MG63 (cell line): ENCODE measurements at regions not wholly inside any gene's neighbourhood (a gene's known extent, or its start where the extent isn't known, plus 50 kb on each side); places are given as distances from the start of the nearest gene placed in this dataset.

Experiments used
- DNase-seq: peaks from one replicate; pipeline ENCODE4 v3.0.0-alpha.2; 2020
- H3K27me3 ChIP-seq: fragments of 250-450 bp; sonication (Bioruptor Pico); 2 replicates; pipeline ENCODE4 v1.5.1; 2020; ENCODE audit warnings: mild to moderate bottlenecking, moderate library complexity
- H3K36me3 ChIP-seq: fragments of 250-450 bp; sonication (Bioruptor Pico); 2 replicates; pipeline ENCODE4 v1.5.1; 2020; ENCODE audit warnings: mild to moderate bottlenecking, moderate library complexity
- H3K4me3 ChIP-seq: fragments of 250-450 bp; sonication (Bioruptor Pico); 2 replicates; pipeline ENCODE4 v1.5.1; 2020; ENCODE audit warnings: mild to moderate bottlenecking, moderate library complexity
- H3K9me3 ChIP-seq: fragments of 250-450 bp; sonication (Bioruptor Pico); 2 replicates; pipeline ENCODE4 v1.5.1; 2020; ENCODE audit warnings: mild to moderate bottlenecking, moderate library complexity

- Histone ChIP-seq H3K9me3 (peaks cover 12% of the 10 kb centered on the region), H3K27me3 (no peaks in the 10 kb centered on the region), H3K36me3 (no peaks in the 10 kb centered on the region), H3K4me3 (no peak overlapping the region)
- no peak for DNase-seq
These were observed 506.9 kb downstream of the ZNF608 start for GRCh38 chr5:124239572-124239971.

GRCh38 chr5:124238350-124238749, 508.1 kb downstream of the ZNF608 start:
- Histone ChIP-seq H3K9me3 (peaks cover 12% of the 10 kb centered on the region), H3K36me3 (no peaks in the 10 kb centered on the region), H3K27me3 (no peaks in the 10 kb centered on the region), H3K4me3 (no peak overlapping the region)
- DNase-seq: no peak

GRCh38 chr5:124237206-124237695, 509.2 kb downstream of the ZNF608 start:
- peaks cover 12% of the 10 kb centered on the region for H3K9me3 ChIP-seq
- DNase-seq: no peak
- no peaks in the 10 kb centered on the region for H3K36me3 ChIP-seq
- H3K4me3 ChIP-seq: no peak overlapping the region
- no peaks in the 10 kb centered on the region for H3K27me3 ChIP-seq

- peaks cover 12% of the 10 kb centered on the region for H3K9me3 ChIP-seq
- no peaks in the 10 kb centered on the region for H3K36me3 ChIP-seq
- no peak for DNase-seq
- H3K27me3 ChIP-seq: no peaks in the 10 kb centered on the region
- no peak overlapping the region for H3K4me3 ChIP-seq
These were observed 509.9 kb downstream of the ZNF608 start for GRCh38 chr5:124236361-124237205.

GRCh38 chr5:124235576-124235975, 510.9 kb downstream of the ZNF608 start:
- H3K36me3 ChIP-seq: no peaks in the 10 kb centered on the region
- H3K4me3 ChIP-seq: no peak overlapping the region
- H3K27me3 ChIP-seq: no peaks in the 10 kb centered on the region
- H3K9me3 ChIP-seq: peaks cover 12% of the 10 kb centered on the region
- no peak for DNase-seq

GRCh38 chr5:124234770-124235562, 511.5 kb downstream of the ZNF608 start:
- Histone ChIP-seq H3K4me3 (no peak overlapping the region), H3K27me3 (no peaks in the 10 kb centered on the region), H3K9me3 (peaks cover 7% of the 10 kb centered on the region), H3K36me3 (no peaks in the 10 kb centered on the region)
- no peak for DNase-seq

GRCh38 chr5:124234022-124234769, 512.2 kb downstream of the ZNF608 start:
- Histone ChIP-seq H3K9me3 (peaks cover 1% of the 10 kb centered on the region), H3K36me3 (no peaks in the 10 kb centered on the region), H3K4me3 (no peak overlapping the region), H3K27me3 (no peaks in the 10 kb centered on the region)
- DNase-seq: no peak

GRCh38 chr5:124232515-124232914, 513.9 kb downstream of the ZNF608 start:
- Histone ChIP-seq H3K9me3 (no peaks in the 10 kb centered on the region), H3K27me3 (no peaks in the 10 kb centered on the region), H3K36me3 (no peaks in the 10 kb centered on the region), H3K4me3 (no peak overlapping the region)
- DNase-seq: no peak

GRCh38 chr5:124231802-124232201, 514.6 kb downstream of the ZNF608 start:
- no peak for DNase-seq
- H3K9me3 ChIP-seq: no peaks in the 10 kb centered on the region
- H3K36me3 ChIP-seq: no peaks in the 10 kb centered on the region
- no peaks in the 10 kb centered on the region for H3K27me3 ChIP-seq
- no peak overlapping the region for H3K4me3 ChIP-seq

GRCh38 chr5:124231230-124231629, 515.2 kb downstream of the ZNF608 start:
- DNase-seq: no peak
- H3K36me3 ChIP-seq: no peaks in the 10 kb centered on the region
- H3K27me3 ChIP-seq: no peaks in the 10 kb centered on the region
- no peak overlapping the region for H3K4me3 ChIP-seq
- no peaks in the 10 kb centered on the region for H3K9me3 ChIP-seq

- H3K9me3 ChIP-seq: no peaks in the 10 kb centered on the region
- H3K4me3 ChIP-seq: no peak overlapping the region
- H3K27me3 ChIP-seq: no peaks in the 10 kb centered on the region
- H3K36me3 ChIP-seq: no peaks in the 10 kb centered on the region
- no peak for DNase-seq
These were observed 516.0 kb downstream of the ZNF608 start for GRCh38 chr5:124230456-124230855.

- no peak for DNase-seq
- H3K4me3 ChIP-seq: no peak overlapping the region
- no peaks in the 10 kb centered on the region for H3K36me3 ChIP-seq
- H3K9me3 ChIP-seq: no peaks in the 10 kb centered on the region
- H3K27me3 ChIP-seq: no peaks in the 10 kb centered on the region
These were observed 517.1 kb downstream of the ZNF608 start for GRCh38 chr5:124229352-124229751.

GRCh38 chr5:124227914-124228313, 518.5 kb downstream of the ZNF608 start:
- H3K27me3 ChIP-seq: no peaks in the 10 kb centered on the region
- no peaks in the 10 kb centered on the region for H3K36me3 ChIP-seq
- H3K4me3 ChIP-seq: no peak overlapping the region
- DNase-seq: no peak
- H3K9me3 ChIP-seq: no peaks in the 10 kb centered on the region

GRCh38 chr5:124220418-124220817, 526.0 kb downstream of the ZNF608 start:
- no peak for DNase-seq
- H3K4me3 ChIP-seq: no peak overlapping the region
- H3K27me3 ChIP-seq: no peaks in the 10 kb centered on the region
- no peaks in the 10 kb centered on the region for H3K36me3 ChIP-seq
- H3K9me3 ChIP-seq: no peaks in the 10 kb centered on the region

GRCh38 chr5:124212934-124213333, 533.5 kb downstream of the ZNF608 start:
- no peaks in the 10 kb centered on the region for H3K27me3 ChIP-seq
- peaks cover 5% of the 10 kb centered on the region; the same call in 1 of the 2 replicates for H3K9me3 ChIP-seq
- H3K36me3 ChIP-seq: no peaks in the 10 kb centered on the region
- no peak for DNase-seq
- H3K4me3 ChIP-seq: no peak overlapping the region

GRCh38 chr5:124210111-124210910, 536.1 kb downstream of the ZNF608 start:
- Histone ChIP-seq H3K4me3 (no peak overlapping the region), H3K9me3 (peaks cover 5% of the 10 kb centered on the region), H3K27me3 (no peaks in the 10 kb centered on the region), H3K36me3 (no peaks in the 10 kb centered on the region)
- no peak for DNase-seq
